ENCODE measurements at regions not wholly inside any gene's neighbourhood (a gene's known extent, or its start where the extent isn't known, plus 50 kb on each side); places are given as distances from the start of the nearest gene placed in this dataset.

DNA sequence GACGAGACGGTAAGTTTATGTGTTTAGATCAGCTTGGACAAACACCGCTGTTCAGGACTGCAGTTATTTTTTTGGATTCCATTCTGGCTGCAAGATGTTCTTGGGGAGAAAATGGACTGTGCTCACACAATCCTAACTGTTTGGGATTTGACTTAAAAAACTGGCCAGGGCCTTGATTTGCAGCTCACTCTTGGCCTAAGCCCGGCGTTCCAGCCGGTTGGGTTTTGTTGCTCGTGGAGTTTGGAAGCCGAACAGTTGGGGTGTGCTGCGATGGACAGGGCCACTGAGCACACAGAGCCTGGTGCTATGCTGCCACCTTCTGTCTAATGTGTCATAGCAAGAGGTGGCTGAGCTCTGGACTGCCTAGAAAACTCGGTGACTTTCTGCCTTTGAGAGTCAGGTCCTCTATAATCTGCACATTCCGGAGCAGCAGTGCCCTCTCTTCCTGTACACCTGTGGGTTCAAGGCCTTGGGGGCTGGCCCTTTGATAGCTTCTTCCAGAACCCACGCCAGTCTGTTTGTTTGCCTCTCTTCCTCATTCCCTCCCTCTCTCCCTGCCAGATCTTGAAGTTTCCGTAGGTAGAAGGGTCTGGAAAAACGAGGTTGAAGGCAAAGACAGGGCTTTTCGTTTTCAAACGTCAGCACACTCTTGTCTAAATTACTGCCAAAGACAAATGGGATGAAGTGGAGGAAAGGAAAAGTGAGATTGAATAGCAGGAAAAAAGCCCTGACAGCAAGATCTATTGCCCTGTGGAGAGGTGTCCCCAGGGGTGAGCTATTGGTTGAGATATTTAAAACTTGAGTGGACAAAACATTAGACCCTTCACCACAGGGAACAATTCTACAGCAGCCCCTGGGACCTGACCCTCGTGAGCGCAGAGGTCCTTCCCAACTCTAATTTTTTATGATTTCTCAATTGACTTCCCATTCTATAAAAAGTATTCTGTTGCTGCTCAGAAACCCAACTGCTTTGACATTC lies 167.5 kb upstream of the HABP2 start:
- H3K27ac Mint-ChIP-seq: no peak overlapping the region
- no peak overlapping the region for H3K4me3 Mint-ChIP-seq
- H3K9me3 Mint-ChIP-seq: no peaks in the 10 kb centered on the region
- intact Hi-C loops (cut with micrococcal nuclease): loop anchor here (1.0 to 5.0 kb wide), 4 partner anchors 137 to 908 kb away; no protein-coding TSS in a partner anchor
- H3K36me3 Mint-ChIP-seq (ENCODE audit: low read depth): no peaks in the 10 kb centered on the region
- H3K4me1 Mint-ChIP-seq (ENCODE audit: low read depth): peaks cover 25% of the 10 kb centered on the region
- H3K27me3 Mint-ChIP-seq: peaks cover 50% of the 10 kb centered on the region

GRCh38 chr10:113386005-113386404 lies 166.8 kb upstream of the HABP2 start:
- Mint-ChIP-seq H3K4me3 (no peak overlapping the region), H3K27ac (no peak overlapping the region), H3K9me3 (no peaks in the 10 kb centered on the region), H3K36me3 (ENCODE audit: low read depth) (no peaks in the 10 kb centered on the region), H3K27me3 (peaks cover 51% of the 10 kb centered on the region), H3K4me1 (ENCODE audit: low read depth) (peaks cover 25% of the 10 kb centered on the region)
- intact Hi-C loops (cut with micrococcal nuclease): loop anchor here (5.0 kb wide), 2 partner anchors 136 to 909 kb away; no protein-coding TSS in a partner anchor

DNA sequence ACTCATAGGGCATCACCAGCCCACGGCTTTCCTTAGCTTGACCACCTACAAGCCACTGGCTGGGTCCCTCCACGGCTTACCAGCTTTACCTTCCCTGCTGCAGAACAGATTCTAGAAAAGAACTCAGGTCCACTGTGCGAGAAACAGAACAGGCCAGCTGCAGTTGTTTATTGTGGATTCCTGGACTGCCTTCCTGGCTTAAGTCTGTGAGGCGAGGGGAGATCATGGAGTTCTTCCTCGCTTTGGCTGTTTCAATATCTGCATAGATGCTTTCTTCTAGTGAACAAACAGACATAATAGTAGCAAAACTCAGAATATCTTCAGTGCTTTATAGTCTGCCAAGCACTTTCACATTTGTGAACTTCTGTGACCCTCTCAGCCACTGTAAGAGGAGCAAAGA lies 162.9 kb upstream of the HABP2 start:
- Mint-ChIP-seq H3K4me3 (no peak overlapping the region), H3K27me3 (peaks cover 36% of the 10 kb centered on the region), H3K27ac (no peak overlapping the region), H3K36me3 (ENCODE audit: low read depth) (no peaks in the 10 kb centered on the region), H3K9me3 (peaks cover 8% of the 10 kb centered on the region), H3K4me1 (ENCODE audit: low read depth) (peaks cover 7% of the 10 kb centered on the region)
- intact Hi-C loops (cut with micrococcal nuclease): loop anchor here (5.0 kb wide), 2 partner anchors 132 to 913 kb away; no protein-coding TSS in a partner anchor

GRCh38 chr10:113390896-113391295 lies 162.0 kb upstream of the HABP2 start:
- H3K9me3 Mint-ChIP-seq: peaks cover 12% of the 10 kb centered on the region
- no peak overlapping the region for H3K27ac Mint-ChIP-seq
- no peaks in the 10 kb centered on the region for H3K4me1 Mint-ChIP-seq (ENCODE audit: low read depth)
- intact Hi-C loops (cut with micrococcal nuclease): no loop called here
- H3K27me3 Mint-ChIP-seq: peaks cover 27% of the 10 kb centered on the region
- H3K36me3 Mint-ChIP-seq (ENCODE audit: low read depth): no peaks in the 10 kb centered on the region
- no peak overlapping the region for H3K4me3 Mint-ChIP-seq

- Mint-ChIP-seq H3K36me3 (ENCODE audit: low read depth) (no peaks in the 10 kb centered on the region), H3K4me1 (ENCODE audit: low read depth) (peaks cover 11% of the 10 kb centered on the region), H3K4me3 (no peak overlapping the region)
Observed at GRCh38 chr10:113397047-113397446, 155.8 kb upstream of the HABP2 start.

DNA sequence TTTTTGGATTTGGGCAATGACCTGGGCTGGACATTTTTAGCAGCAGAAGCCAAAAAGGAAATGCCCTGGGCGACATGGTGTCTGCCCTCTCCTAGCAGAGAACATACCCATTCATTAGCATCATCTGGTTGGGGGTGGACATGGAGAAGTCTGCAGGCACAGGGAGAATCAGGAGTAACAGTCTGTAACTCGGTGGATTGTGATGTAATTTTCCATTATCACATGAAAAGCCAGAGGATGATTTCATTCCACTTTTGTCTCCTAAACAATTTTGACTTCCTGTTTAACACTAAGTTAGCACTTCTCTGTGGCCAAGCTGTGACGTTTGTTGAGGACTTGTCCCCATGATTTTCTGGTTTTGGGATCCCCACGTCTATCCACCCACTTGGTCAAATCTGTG lies 153.8 kb upstream of the HABP2 start:
- Mint-ChIP-seq H3K27me3 (peaks cover 19% of the 10 kb centered on the region), H3K4me1 (ENCODE audit: low read depth) (peaks cover 11% of the 10 kb centered on the region), H3K36me3 (ENCODE audit: low read depth) (no peaks in the 10 kb centered on the region), H3K4me3 (no peak overlapping the region), H3K9me3 (peaks cover 12% of the 10 kb centered on the region), H3K27ac (no peak overlapping the region)
- intact Hi-C loops (cut with micrococcal nuclease): no loop called here

More at GRCh38 chr10:113397047-113397446, 155.8 kb upstream of the HABP2 start:
- intact Hi-C loops (cut with micrococcal nuclease): no loop called here
- Mint-ChIP-seq H3K27me3 (peaks cover 18% of the 10 kb centered on the region), H3K9me3 (peaks cover 12% of the 10 kb centered on the region), H3K27ac (no peak overlapping the region)

DNA sequence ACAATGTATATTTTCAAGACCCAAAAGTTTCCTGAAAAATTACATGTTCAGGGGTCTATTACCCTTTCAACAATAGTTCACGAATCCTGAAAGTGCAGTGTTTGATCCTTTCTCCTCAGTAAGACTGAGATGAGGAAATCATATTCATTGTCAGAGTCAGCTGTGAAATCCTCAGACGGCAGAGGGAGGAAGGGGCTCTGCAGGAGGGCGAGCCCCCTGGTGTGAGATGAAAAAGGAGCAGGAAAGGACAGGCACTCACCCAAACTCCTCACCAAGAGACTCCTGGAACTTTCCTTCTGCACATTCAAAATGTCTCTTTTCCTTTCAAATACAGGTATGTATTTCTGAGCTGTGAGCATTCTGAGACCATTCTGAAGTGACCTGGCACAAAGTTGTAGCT lies 150.3 kb upstream of the HABP2 start:
- Mint-ChIP-seq H3K9me3 (no peaks in the 10 kb centered on the region), H3K36me3 (ENCODE audit: low read depth) (no peaks in the 10 kb centered on the region), H3K4me1 (ENCODE audit: low read depth) (peaks cover 6% of the 10 kb centered on the region), H3K27me3 (peaks cover 21% of the 10 kb centered on the region), H3K27ac (no peak overlapping the region), H3K4me3 (no peak overlapping the region)
- intact Hi-C loops (cut with micrococcal nuclease): no loop called here

GRCh38 chr10:113407218-113407617 lies 145.6 kb upstream of the HABP2 start:
- Mint-ChIP-seq H3K4me1 (ENCODE audit: low read depth) (no peaks in the 10 kb centered on the region), H3K27ac (no peak overlapping the region), H3K4me3 (no peak overlapping the region), H3K9me3 (no peaks in the 10 kb centered on the region), H3K27me3 (peaks cover 22% of the 10 kb centered on the region), H3K36me3 (ENCODE audit: low read depth) (no peaks in the 10 kb centered on the region)
- intact Hi-C loops (cut with micrococcal nuclease): no loop called here

GRCh38 chr10:113409175-113409574 lies 143.7 kb upstream of the HABP2 start:
- no peaks in the 10 kb centered on the region for H3K9me3 Mint-ChIP-seq
- no peaks in the 10 kb centered on the region for H3K36me3 Mint-ChIP-seq (ENCODE audit: low read depth)
- intact Hi-C loops (cut with micrococcal nuclease): no loop called here
- no peaks in the 10 kb centered on the region for H3K4me1 Mint-ChIP-seq (ENCODE audit: low read depth)
- H3K27me3 Mint-ChIP-seq: peaks cover 23% of the 10 kb centered on the region
- H3K27ac Mint-ChIP-seq: no peak overlapping the region
- H3K4me3 Mint-ChIP-seq: no peak overlapping the region

GRCh38 chr10:113410618-113411017 lies 142.2 kb upstream of the HABP2 start:
- H3K27ac Mint-ChIP-seq: no peak overlapping the region
- no peaks in the 10 kb centered on the region for H3K36me3 Mint-ChIP-seq (ENCODE audit: low read depth)
- no peaks in the 10 kb centered on the region for H3K4me1 Mint-ChIP-seq (ENCODE audit: low read depth)
- H3K4me3 Mint-ChIP-seq: no peak overlapping the region
- peaks cover 30% of the 10 kb centered on the region for H3K27me3 Mint-ChIP-seq
- intact Hi-C loops (cut with micrococcal nuclease): no loop called here
- no peaks in the 10 kb centered on the region for H3K9me3 Mint-ChIP-seq

DNA sequence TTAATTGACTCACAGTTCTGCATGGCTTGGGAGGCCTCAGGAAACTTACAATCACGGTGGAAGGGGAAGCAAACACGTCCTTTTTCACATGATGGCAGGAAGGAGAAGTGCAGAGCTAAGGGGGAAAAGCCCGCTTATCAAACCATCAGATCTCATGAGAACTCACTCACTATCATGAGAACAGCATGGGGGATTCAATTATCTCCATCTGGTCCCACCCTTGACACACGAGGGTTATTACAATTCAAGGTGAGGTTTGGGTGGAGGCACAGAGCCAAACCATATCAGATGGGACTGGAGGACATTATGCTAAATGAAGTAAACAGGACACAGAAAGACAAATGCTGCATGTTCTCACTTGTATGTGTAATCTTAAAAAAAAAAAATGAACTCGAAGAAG lies 141.4 kb upstream of the HABP2 start:
- Mint-ChIP-seq H3K4me3 (no peak overlapping the region), H3K36me3 (ENCODE audit: low read depth) (no peaks in the 10 kb centered on the region), H3K27ac (no peak overlapping the region), H3K9me3 (no peaks in the 10 kb centered on the region), H3K27me3 (peaks cover 31% of the 10 kb centered on the region), H3K4me1 (ENCODE audit: low read depth) (no peaks in the 10 kb centered on the region)
- intact Hi-C loops (cut with micrococcal nuclease): no loop called here

GRCh38 chr10:113412161-113412560 lies 140.7 kb upstream of the HABP2 start:
- Mint-ChIP-seq H3K27me3 (peaks cover 28% of the 10 kb centered on the region), H3K9me3 (no peaks in the 10 kb centered on the region), H3K4me3 (no peak overlapping the region), H3K4me1 (ENCODE audit: low read depth) (no peaks in the 10 kb centered on the region), H3K27ac (no peak overlapping the region), H3K36me3 (ENCODE audit: low read depth) (no peaks in the 10 kb centered on the region)
- intact Hi-C loops (cut with micrococcal nuclease): no loop called here

DNA sequence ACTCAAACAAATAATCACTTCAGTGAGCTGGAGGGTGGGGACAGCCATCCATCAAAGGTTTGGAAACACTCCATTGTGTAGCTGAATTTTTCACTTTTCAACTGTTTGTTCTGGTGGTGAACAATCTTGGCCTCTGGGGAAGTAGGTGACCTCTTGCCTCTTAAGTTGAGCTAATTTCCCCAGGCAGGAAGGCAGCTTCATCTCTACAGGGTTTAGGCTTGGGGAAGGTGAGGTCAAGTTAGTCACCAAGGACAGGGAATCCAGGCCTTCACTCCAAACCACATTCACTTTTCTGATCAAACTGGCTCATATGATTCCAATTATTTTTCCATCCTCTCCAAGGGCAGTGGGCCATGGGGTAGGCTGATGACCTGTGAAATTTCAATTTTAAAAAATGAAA lies 138.3 kb upstream of the HABP2 start:
- intact Hi-C loops (cut with micrococcal nuclease): no loop called here
- Mint-ChIP-seq H3K27me3 (peaks cover 33% of the 10 kb centered on the region), H3K27ac (no peak overlapping the region), H3K4me1 (ENCODE audit: low read depth) (no peaks in the 10 kb centered on the region), H3K4me3 (no peak overlapping the region), H3K9me3 (peaks cover 5% of the 10 kb centered on the region), H3K36me3 (ENCODE audit: low read depth) (no peaks in the 10 kb centered on the region)

DNA sequence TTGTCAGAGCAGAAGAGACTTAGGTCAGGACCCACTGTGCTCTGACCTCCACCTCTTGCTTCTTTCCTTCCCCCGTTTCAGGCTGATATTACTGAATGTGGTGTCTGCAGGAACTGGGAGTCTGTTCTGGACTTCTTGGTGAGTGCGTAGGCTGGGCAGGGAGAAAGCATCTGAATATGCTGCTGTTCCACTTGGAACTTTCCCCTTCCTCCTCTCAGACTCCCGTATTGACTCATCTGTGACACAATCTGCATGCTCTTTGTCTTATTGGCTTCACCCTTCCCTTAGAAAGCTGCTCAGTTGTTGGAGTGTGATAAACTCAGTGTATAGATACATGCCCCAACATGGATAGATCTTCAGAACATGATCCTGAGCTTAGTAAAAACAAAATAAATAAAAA lies 137.6 kb upstream of the HABP2 start:
- no peak overlapping the region for H3K4me3 Mint-ChIP-seq
- intact Hi-C loops (cut with micrococcal nuclease): no loop called here
- H3K4me1 Mint-ChIP-seq (ENCODE audit: low read depth): no peaks in the 10 kb centered on the region
- H3K36me3 Mint-ChIP-seq (ENCODE audit: low read depth): no peaks in the 10 kb centered on the region
- no peak overlapping the region for H3K27ac Mint-ChIP-seq
- peaks cover 12% of the 10 kb centered on the region for H3K9me3 Mint-ChIP-seq
- peaks cover 29% of the 10 kb centered on the region for H3K27me3 Mint-ChIP-seq

Data from dendritic cell treated with granulocyte-macrophage colony-stimulating factor and Interleukin-4, amounts not matched to agents 40 ng/mL and 50 ng/mL, for 4 days (primary cell).